Lower leg skin (tissue), 4 donors: ENCODE measurements at regions not wholly inside any gene's neighbourhood (a gene's known extent, or its start where the extent isn't known, plus 50 kb on each side); places are given as distances from the start of the nearest gene placed in this dataset.

ENCODE experiments used
- DNase-seq, 2 donors: peaks; one replicate each; pipeline ENCODE4 v3.0.0-alpha.2; 2019; ENCODE audit warnings: low spot score in 2 of 2
- H3K4me3 ChIP-seq: fragments of 200-600 bp; sonication (generic); 2 replicates; pipeline ENCODE4 v1.5.1; 2017; ENCODE audit warnings: mild to moderate bottlenecking, low read depth; ENCODE audit not compliant: poor library complexity, severe bottlenecking
- POLR2A ChIP-seq, 2 donors: fragments of 450-650 bp; IDR thresholded peaks; one replicate each; pipeline ENCODE4 v1.6.1; 2016 to 2017; ENCODE audit warnings: antibody characterized with exemption in 2 of 2, mild to moderate bottlenecking in 1 of 2, moderate library complexity in 1 of 2
- WGBS, 2 donors: methylation state at CpG; one replicate each; pipeline ENCODE4 v1.1.5; 2018; 5-methylcytosine and 5-hydroxymethylcytosine counted together
- intact Hi-C: fragments of 100-400 bp; cut with DNase I; formaldehyde crosslinking; loops from one replicate; pipeline ENCODE4 v1.15.0; 2023; ENCODE audit warnings: low total_unique reads
- TF ChIP-seq, protein P1 (sequence below), 3 donors: fragments of 450-650 bp; IDR thresholded peaks; one replicate each; pipeline ENCODE4 v1.5.1; 2016; ENCODE audit warnings: antibody characterized with exemption in 3 of 3, mild to moderate bottlenecking in 3 of 3, moderate library complexity in 2 of 3

- 71 to 86% methylated on average over 1 of the region's 1 CpG for WGBS, 2 donors
- DNase-seq, result no peak
- intact Hi-C loops, result no loop called here
- H3K4me3 ChIP-seq, result no peak overlapping the region
- TF ChIP-seq, protein P1, sequence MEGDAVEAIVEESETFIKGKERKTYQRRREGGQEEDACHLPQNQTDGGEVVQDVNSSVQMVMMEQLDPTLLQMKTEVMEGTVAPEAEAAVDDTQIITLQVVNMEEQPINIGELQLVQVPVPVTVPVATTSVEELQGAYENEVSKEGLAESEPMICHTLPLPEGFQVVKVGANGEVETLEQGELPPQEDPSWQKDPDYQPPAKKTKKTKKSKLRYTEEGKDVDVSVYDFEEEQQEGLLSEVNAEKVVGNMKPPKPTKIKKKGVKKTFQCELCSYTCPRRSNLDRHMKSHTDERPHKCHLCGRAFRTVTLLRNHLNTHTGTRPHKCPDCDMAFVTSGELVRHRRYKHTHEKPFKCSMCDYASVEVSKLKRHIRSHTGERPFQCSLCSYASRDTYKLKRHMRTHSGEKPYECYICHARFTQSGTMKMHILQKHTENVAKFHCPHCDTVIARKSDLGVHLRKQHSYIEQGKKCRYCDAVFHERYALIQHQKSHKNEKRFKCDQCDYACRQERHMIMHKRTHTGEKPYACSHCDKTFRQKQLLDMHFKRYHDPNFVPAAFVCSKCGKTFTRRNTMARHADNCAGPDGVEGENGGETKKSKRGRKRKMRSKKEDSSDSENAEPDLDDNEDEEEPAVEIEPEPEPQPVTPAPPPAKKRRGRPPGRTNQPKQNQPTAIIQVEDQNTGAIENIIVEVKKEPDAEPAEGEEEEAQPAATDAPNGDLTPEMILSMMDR (IDR thresholded peaks at IDR 0.05), result no peak
- no peak for TF ChIP-seq POLR2A (IDR thresholded peaks at IDR 0.05)
Observed at GRCh38 chr11:41935795-41936194, 476.3 kb upstream of the LRRC4C start.

GRCh38 chr11:41943656-41944055 lies 484.2 kb upstream of the LRRC4C start:
- intact Hi-C loops, result no loop called here
- TF ChIP-seq POLR2A (IDR thresholded peaks at IDR 0.05), result no peak
- TF ChIP-seq, protein P1 (IDR thresholded peaks at IDR 0.05), result no peak
- 39 to 40% methylated on average over 3 of the region's 3 CpGs for WGBS, 2 donors
- no peak overlapping the region for H3K4me3 ChIP-seq
- no peak for DNase-seq

DNA sequence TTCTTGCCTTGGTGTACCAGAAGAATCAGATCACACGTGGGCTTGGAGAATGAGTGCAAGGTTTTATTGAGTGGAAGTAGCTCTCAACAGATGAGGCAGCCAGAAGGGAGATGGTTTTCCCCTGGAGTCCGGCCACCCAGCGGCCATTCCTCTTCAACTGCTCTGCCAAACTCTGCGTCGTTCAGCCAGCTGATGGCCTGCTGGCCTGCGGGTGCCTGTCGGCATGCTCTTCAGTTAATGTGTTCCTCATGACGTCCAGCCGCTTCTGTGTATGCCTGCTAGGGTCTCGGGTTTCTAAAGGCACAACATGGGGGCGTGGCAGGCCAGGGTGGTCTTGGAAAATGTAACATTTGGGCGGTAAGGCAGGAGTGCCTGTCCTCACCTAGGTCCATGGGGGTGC lies 487.9 kb upstream of the LRRC4C start:
- H3K4me3 ChIP-seq, result no peak overlapping the region
- no peak for DNase-seq
- 82 to 83% methylated on average over 12 of the region's 12 CpGs for WGBS, 2 donors
- TF ChIP-seq, protein P1 (IDR thresholded peaks at IDR 0.05), result no peak
- TF ChIP-seq POLR2A (IDR thresholded peaks at IDR 0.05), result no peak
- intact Hi-C loops, result no loop called here

DNA sequence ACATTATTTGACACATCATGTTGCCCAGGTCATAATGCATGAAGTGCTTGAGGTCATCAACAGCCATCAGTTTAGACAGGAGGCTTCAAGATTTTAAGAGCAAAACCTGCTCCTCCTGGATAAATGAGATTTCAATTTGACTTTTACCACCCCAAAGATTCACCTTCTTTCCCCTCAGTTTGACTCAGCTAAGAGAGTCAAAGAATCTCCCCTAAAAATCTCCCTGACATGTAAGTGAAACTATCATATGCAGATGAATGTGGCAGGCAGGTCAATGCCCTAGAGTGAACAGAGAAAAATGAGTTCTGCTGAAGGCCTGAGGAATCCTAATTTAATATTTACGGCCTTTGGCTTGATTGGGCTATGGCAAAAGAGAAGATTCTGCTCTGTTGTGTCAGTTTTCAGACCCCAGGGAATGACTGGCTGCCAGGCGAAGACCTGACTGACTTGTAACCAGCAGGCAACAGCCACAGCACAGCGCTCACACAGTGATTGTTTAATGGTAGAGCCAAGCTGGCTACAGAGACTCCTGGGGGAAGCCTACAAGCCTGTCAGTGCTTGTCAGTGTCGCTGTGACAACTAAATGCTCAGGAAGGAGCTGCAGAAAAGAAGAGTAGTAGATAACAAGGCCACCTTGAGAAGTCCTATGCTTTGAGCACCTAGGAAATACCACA lies 491.2 kb upstream of the LRRC4C start:
- intact Hi-C loops, result no loop called here
- no peak for DNase-seq
- 37 to 64% methylated on average over 4 of the region's 4 CpGs for WGBS, 2 donors
- H3K4me3 ChIP-seq, result no peak overlapping the region
- no peak for TF ChIP-seq POLR2A (IDR thresholded peaks at IDR 0.05)
- TF ChIP-seq, protein P1 (IDR thresholded peaks at IDR 0.05), result no peak

DNA sequence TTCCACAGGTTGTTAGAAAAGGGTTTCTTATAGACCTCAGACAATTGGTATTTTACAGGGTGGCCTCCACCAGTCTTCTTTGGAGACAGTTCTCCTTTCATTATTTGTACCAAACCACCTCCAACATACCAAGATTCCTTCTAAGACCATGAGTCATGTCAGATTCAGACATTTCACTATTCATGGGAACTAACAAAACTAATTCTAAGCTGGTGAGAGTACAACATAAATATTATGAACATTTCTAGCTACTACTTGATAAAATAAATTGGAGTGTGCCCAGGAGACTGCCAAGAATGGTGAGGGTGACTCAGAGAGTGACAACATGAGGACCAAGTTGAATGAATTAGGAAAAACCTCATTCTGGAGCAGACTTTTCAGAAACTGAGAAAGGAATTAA lies 494.6 kb upstream of the LRRC4C start:
- no peak for DNase-seq
- intact Hi-C loops, result no loop called here
- TF ChIP-seq, protein P1 (IDR thresholded peaks at IDR 0.05), result no peak
- TF ChIP-seq POLR2A (IDR thresholded peaks at IDR 0.05), result no peak
- H3K4me3 ChIP-seq, result no peak overlapping the region

GRCh38 chr11:41955066-41955465 lies 495.6 kb upstream of the LRRC4C start:
- TF ChIP-seq, protein P1 (IDR thresholded peaks at IDR 0.05), result no peak
- TF ChIP-seq POLR2A (IDR thresholded peaks at IDR 0.05), result no peak
- intact Hi-C loops, result no loop called here
- no peak for DNase-seq
- no peak overlapping the region for H3K4me3 ChIP-seq
- 79 to 89% methylated on average over 2 of the region's 2 CpGs for WGBS, 2 donors
